Cardiac muscle cell (in vitro differentiated cells and primary cell): ENCODE measurements at regions not wholly inside any gene's neighbourhood (a gene's known extent, or its start where the extent isn't known, plus 50 kb on each side); places are given as distances from the start of the nearest gene placed in this dataset.

Experiments
- DNase-seq, 2 donors: peaks; one replicate each; pipeline versions ENCODE4 v3.0.0 to v3.0.0-alpha.2; 2010 to 2017; ENCODE audit warnings: low read depth in 1 of 2, low spot score in 1 of 2
- H3K27ac ChIP-seq: fragments of 200-600 bp; sonication (generic); 2 replicates; pipeline ENCODE4 v1.5.1; 2016
- H3K27me3 ChIP-seq: fragments of 200-600 bp; sonication (generic); 2 replicates; pipeline ENCODE4 v1.6.0; 2016; ENCODE audit warnings: control low read depth
- H3K36me3 ChIP-seq: fragments of 200-600 bp; sonication (generic); 2 replicates; pipeline ENCODE4 v1.5.1; 2016; ENCODE audit warnings: control low read depth
- H3K4me1 ChIP-seq: fragments of 200-600 bp; sonication (generic); 2 replicates; pipeline ENCODE4 v1.8.1; 2017; ENCODE audit warnings: low read depth, mild to moderate bottlenecking, mixed run types
- H3K4me3 ChIP-seq: fragments of 200-600 bp; sonication (generic); 2 replicates; pipeline ENCODE4 v1.5.1; 2016; ENCODE audit warnings: mild to moderate bottlenecking
- H3K9me3 ChIP-seq: fragments of 200-600 bp; sonication (generic); 2 replicates; pipeline ENCODE4 v1.5.1; 2017; ENCODE audit warnings: low read depth, mild to moderate bottlenecking, control low read depth
- CTCF ChIP-seq: IDR thresholded peaks from 2 replicates; pipeline ENCODE4 v1.5.1; 2012; ENCODE audit warnings: low read depth, mild to moderate bottlenecking, low read length

DNA sequence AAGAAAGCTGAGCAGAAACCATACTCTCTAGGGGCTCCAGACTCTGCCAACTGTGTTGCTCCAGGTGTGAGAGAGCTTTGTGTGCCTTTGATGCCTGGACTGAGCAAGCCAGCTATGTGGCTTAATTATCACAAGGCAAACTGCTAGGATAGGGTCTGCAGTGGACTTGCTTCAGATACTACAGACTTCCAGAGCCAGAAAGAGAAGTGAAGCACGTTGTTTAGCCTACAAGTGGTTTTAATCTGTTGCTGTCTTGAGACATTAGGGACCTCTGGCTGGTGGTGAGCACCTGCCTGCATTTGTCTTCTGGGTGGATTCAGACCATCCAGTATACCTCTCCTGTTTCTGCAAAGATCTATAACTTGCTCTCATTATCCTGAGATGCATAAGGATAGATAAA is 353.4 kb upstream of the PLXNA2 start:
- Histone ChIP-seq H3K4me1 (peaks cover 61% of the 10 kb centered on the region), H3K4me3 (no peak overlapping the region), H3K36me3 (no peaks in the 10 kb centered on the region), H3K27me3 (no peaks in the 10 kb centered on the region), H3K27ac (no peak overlapping the region), H3K9me3 (no peaks in the 10 kb centered on the region)
- no peak for TF ChIP-seq CTCF
- DNase-seq, result peak in 1 of 2 donors; percentile 21

DNA sequence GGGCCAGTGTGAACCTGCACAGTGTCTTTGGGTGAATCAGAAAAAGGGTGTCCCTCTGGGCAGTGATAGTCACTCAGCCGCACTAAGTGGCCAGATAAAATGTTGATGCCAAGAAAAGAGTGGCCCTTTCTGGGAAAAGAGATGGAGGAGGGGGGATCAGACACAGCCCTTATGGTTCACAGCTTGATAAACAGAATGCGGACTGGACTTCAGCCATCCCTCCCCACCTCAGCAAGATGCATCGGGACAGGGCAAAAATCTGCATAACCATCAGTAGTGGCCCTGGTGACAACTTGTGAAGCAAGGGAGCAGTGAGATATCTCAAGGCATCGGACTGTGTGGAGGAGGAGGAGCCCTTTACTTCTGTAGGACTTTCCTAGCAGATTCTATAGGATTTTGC is 353.8 kb upstream of the PLXNA2 start:
- TF ChIP-seq CTCF, result no peak
- no peak for DNase-seq
- Histone ChIP-seq H3K27me3 (no peaks in the 10 kb centered on the region), H3K9me3 (no peaks in the 10 kb centered on the region), H3K4me3 (no peak overlapping the region), H3K36me3 (no peaks in the 10 kb centered on the region), H3K27ac (no peak overlapping the region), H3K4me1 (peaks cover 56% of the 10 kb centered on the region)

DNA sequence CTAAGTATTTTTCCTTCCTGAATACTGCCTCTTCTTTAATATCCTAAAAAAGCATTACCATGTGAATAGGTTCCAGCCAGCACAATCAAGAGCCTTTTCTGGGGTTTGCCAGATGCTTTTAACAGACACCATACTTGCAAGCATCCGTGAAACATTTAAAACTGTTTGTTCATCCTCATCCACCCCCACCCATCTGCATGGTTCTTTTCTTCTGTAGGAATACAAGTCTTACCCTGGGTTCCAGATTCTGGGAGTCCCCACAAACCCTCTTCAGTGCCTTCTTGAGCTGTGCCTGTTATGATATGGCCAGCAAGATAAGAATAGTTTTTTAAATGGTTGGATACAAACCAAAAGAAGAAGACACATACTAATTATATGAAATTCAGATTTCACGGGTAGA is 354.9 kb upstream of the PLXNA2 start:
- H3K4me3 ChIP-seq, result no peak overlapping the region
- H3K27ac ChIP-seq, result no peak overlapping the region
- TF ChIP-seq CTCF, result no peak
- DNase-seq, result no peak
- no peaks in the 10 kb centered on the region for H3K36me3 ChIP-seq
- no peaks in the 10 kb centered on the region for H3K9me3 ChIP-seq
- H3K27me3 ChIP-seq, result no peaks in the 10 kb centered on the region
- H3K4me1 ChIP-seq, result peaks cover 46% of the 10 kb centered on the region

DNA sequence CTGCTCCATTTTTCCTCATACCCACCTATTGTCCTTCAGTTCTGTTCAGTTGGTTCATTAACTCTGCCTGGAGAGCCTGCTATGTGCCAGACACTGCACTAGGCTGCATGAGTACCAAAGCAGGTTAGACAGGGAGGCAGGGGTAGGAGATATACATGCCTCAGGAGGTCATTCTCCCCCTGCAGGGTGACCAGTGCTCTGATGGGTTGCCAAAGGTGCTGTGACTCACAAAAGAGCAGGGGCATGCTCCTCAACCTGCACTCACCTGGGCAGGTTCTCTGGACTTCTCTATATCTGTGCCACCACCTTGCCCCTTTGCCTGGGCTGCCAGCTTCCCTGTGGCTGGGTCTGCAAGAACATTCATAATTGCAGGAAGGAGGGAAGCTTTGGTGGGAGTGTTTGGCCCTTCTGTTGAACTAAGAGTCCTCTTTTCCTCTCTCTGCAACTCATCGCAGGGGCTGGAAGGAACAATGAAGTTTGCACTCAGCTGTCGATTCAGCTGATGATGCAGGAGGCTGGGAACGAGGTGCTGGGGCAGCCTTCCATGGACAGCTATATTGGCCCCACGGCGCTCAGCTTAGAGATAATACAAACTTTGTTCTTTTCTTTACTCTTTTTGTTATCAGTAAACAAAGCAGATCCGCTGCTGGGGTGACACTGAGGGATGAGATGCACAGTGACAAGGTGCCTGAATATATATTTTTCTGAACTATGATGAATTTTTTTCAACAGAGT is 356.4 kb upstream of the PLXNA2 start:
- Histone ChIP-seq H3K9me3 (no peaks in the 10 kb centered on the region), H3K4me3 (no peak overlapping the region), H3K27ac (no peak overlapping the region), H3K27me3 (no peaks in the 10 kb centered on the region), H3K4me1 (peaks cover 38% of the 10 kb centered on the region), H3K36me3 (no peaks in the 10 kb centered on the region)
- no peak for TF ChIP-seq CTCF
- DNase-seq, result no peak

- no peaks in the 10 kb centered on the region for H3K36me3 ChIP-seq
- DNase-seq, result peak in 1 of 2 donors; percentile 46
- H3K9me3 ChIP-seq, result no peaks in the 10 kb centered on the region
- no peak overlapping the region for H3K27ac ChIP-seq
- peaks cover 33% of the 10 kb centered on the region for H3K4me1 ChIP-seq
- no peaks in the 10 kb centered on the region for H3K27me3 ChIP-seq
- TF ChIP-seq CTCF, result no peak
- H3K4me3 ChIP-seq, result no peak overlapping the region
Observed at GRCh38 chr1:208601561-208601960, 357.4 kb upstream of the PLXNA2 start.
